NB4 (cell line): ENCODE measurements at regions not wholly inside any gene's neighbourhood (a gene's known extent, or its start where the extent isn't known, plus 50 kb on each side); places are given as distances from the start of the nearest gene placed in this dataset.

Experiments
- DNase-seq: peaks from one replicate; pipeline ENCODE4 v3.0.0; 2010; ENCODE audit warnings: low read depth
- H3K4me3 ChIP-seq: one replicate; pipeline ENCODE4 v1.5.1; 2011; ENCODE audit warnings: mild to moderate bottlenecking, low read depth, low read length, moderate library complexity
- MYC ChIP-seq: IDR thresholded peaks from 2 replicates; pipeline ENCODE4 v1.6.1; 2011; ENCODE audit warnings: low read depth, low read length
- POLR2A ChIP-seq: IDR thresholded peaks from 2 replicates; pipeline ENCODE4 v1.6.1; 2011; ENCODE audit warnings: mild to moderate bottlenecking; ENCODE audit not compliant: insufficient read length; ENCODE audit errors: extremely low read depth
- TF ChIP-seq, protein P1 (sequence below): IDR thresholded peaks from 2 replicates; pipeline ENCODE4 v1.6.1; 2011; ENCODE audit warnings: low read depth, low read length
- TF ChIP-seq, protein P2 (sequence below): IDR thresholded peaks from one replicate; pipeline ENCODE4 v1.5.1; 2012; ENCODE audit warnings: low read depth, low read length

DNA sequence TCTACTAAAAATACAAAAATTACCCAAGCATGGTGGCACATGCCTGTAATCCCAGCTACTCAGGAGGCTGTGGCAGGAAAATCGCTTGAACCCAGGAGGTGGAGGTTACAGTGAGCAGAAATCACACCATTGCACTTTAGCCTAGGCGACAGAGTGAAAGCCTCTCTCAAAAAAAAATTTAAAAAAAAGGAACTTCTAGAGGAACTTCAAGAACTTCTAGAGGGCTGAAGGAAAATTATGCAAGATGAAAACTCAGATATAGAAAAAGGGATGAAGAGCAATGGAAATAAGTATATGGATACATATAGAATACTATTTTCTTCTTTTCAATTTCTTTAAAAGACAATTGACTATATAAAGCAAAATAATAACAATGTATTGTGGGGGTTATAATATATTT, 51.2 kb upstream of the PRR5 start:
- DNase-seq = no peak
- TF ChIP-seq POLR2A = no peak
- TF ChIP-seq, protein P1, sequence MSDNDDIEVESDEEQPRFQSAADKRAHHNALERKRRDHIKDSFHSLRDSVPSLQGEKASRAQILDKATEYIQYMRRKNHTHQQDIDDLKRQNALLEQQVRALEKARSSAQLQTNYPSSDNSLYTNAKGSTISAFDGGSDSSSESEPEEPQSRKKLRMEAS = no peak

DNA sequence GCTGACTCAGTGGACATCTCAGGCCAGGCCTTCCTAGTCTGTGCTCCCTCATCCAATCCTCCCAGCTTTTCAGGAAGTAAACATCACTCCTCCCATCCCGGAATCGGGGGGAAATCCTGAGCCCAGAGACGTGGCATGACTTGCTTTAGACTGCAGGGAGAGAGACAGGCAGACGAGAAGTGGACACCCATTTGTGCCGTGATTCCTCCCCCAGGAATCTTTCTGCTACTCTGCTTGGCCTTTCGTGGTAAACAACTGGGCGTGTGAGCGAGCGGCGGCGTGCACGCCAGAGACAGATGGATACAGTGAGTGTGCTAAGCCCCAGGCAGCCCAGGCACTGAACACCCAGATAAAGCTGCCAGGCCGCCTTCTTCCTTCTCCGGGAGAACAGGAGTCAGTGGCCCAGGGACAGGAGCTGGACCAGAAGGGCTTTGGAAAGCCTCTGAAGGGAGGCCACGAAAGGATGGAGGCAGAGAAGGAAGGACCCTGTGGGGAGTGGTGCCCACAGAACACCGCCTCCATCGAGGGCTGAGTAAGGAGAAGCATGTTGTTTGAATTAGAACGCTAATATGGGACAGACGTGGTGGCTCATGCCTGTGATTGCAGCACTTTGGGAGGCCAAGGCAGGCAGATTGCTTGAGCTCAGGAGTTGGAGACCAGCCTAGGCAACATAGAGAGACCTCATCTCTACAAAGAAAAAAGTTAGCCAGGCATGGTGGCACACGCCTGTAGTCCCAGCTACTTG, 53.0 kb upstream of the PRR5 start:
- no peak overlapping the region for H3K4me3 ChIP-seq
- TF ChIP-seq, protein P1 = no peak
- no peak for DNase-seq

More for the DNA sequence above, 51.2 kb upstream of the PRR5 start:
- H3K4me3 ChIP-seq = no peak overlapping the region

DNA sequence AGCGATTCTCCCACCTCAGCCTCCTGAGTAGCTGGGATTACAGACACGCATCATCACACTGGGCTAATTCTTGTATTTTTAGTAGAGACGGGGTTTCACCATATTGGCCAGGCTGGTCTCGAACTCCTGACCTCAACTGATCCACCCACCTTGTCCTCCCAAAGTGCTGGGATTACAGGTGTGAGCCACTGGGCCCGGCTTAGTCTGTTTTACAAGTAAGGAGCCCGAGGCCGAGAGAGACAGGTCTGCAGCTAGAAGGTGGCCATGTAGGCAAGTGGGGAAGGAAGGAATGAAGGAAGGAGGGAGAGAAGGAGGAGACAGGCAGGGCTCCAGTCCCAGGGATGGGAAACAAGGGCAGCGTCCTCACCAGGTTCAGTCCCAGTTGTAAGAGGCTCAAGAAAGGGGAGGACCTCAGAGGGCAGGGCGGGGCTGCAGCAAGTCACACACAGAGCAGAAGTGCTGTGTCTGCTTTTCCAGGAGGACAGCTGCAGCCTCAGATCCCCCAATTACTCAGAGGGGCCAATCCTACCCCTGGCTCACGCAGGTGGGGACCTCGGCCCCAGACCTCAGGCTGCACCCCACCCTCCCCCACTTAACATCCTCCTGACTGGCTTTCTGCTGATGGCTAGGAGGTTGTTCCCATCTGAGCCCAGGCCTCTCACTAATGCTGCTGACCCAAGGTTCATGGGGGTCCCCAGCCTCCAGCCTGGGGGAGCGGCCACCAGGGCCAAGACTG, 53.8 kb upstream of the PRR5 start:
- no peak overlapping the region for H3K4me3 ChIP-seq
- no peak for DNase-seq
- TF ChIP-seq, protein P2, sequence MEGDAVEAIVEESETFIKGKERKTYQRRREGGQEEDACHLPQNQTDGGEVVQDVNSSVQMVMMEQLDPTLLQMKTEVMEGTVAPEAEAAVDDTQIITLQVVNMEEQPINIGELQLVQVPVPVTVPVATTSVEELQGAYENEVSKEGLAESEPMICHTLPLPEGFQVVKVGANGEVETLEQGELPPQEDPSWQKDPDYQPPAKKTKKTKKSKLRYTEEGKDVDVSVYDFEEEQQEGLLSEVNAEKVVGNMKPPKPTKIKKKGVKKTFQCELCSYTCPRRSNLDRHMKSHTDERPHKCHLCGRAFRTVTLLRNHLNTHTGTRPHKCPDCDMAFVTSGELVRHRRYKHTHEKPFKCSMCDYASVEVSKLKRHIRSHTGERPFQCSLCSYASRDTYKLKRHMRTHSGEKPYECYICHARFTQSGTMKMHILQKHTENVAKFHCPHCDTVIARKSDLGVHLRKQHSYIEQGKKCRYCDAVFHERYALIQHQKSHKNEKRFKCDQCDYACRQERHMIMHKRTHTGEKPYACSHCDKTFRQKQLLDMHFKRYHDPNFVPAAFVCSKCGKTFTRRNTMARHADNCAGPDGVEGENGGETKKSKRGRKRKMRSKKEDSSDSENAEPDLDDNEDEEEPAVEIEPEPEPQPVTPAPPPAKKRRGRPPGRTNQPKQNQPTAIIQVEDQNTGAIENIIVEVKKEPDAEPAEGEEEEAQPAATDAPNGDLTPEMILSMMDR = no peak
- TF ChIP-seq, protein P1 = no peak
- no peak for TF ChIP-seq MYC
- TF ChIP-seq POLR2A = no peak

DNA sequence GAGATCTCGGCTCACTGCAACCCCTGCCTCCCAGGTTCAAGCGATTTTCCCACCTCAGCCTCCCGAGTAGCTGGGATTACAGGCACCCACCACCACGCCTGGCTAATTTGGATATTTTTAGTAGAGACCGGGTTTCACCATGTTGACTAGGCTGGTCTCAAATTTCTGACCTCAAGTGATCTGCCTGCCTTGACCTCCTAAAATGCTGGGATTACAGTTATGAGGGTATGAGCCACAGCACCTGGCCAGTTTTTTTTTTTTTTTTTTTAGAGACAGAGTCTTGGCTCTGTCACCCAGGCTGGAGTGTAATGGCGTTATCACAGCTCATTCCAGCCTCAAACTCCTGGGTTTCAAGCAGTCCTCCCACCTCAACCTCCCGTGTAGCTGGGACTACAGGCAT, 54.9 kb upstream of the PRR5 start:
- H3K4me3 ChIP-seq = no peak overlapping the region
- TF ChIP-seq, protein P2 = no peak
- TF ChIP-seq, protein P1 = no peak
- TF ChIP-seq POLR2A (no peak), MYC (no peak)
- DNase-seq = no peak

DNA sequence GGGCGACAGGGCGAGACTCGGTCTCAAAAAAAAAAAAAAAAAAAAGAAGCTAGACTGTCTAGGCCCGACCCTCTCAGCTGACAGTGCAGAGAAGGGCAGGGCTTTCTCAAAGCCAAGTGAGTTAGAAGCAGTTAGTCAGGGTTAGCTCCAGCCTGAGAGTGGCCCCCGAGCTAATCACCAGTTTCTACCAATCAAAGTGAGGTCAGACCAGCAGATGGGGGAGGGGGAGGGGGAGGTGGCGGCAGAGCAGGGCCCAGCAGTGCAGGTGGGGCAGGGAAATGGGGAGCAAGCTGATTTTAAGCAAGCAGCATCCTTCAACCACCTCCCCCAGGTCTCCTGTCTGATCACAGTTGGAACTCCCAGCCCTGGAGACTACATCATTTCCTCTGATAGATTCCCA, 55.3 kb upstream of the PRR5 start:
- DNase-seq = no peak
- TF ChIP-seq, protein P2 = no peak
- TF ChIP-seq, protein P1 = no peak
- TF ChIP-seq POLR2A (no peak), MYC (no peak)
- no peak overlapping the region for H3K4me3 ChIP-seq

DNA sequence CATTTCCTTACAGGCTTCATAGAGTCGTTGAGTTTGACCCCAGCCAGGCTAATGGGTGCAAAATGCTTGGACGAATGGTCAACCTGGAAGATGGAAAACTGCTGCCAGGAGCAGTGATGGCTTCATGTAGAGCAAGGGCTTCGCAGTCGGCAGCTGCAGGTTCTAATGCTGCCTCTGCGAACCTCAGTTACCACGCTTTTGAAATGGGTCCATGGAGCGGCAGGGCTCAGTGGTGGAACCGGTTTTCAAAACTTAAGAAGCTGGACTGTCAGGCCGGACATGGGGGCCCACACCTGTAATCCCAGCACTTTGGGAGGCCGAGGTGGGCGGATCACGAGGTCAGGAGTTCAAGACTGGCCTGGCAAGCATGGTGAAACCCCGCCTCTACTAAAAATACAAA, 55.9 kb upstream of the PRR5 start:
- TF ChIP-seq, protein P1 = no peak
- no peak for TF ChIP-seq POLR2A
- H3K4me3 ChIP-seq = no peak overlapping the region
- DNase-seq = no peak

DNA sequence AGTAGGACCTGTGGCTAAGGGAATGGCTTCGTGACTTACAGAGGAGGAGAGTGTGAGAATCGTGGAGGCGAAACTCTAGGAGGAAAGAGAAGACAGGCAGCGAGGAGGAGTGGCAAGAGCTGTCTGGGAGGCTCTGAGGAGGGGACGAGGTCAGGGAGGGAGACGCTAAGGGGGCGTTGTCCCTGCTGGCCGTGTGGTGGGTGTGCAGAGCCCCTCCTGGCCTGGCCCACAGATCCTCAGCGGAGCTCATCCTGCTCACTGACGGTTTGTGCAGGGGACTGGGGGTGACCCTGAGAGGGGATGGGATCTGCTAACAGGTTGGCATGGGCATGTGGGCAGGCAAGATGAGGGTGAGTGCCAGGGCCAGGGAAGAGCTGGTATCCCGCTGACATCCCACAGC, 56.5 kb upstream of the PRR5 start:
- H3K4me3 ChIP-seq = no peak overlapping the region

More for the DNA sequence above, 56.5 kb upstream of the PRR5 start:
- DNase-seq = no peak
- TF ChIP-seq MYC (no peak), POLR2A (no peak)
- TF ChIP-seq, protein P1 = no peak
- TF ChIP-seq, protein P2 = no peak
